Neuronal stem cell (in vitro differentiated cells): ENCODE measurements at regions not wholly inside any gene's neighbourhood (a gene's known extent, or its start where the extent isn't known, plus 50 kb on each side); places are given as distances from the start of the nearest gene placed in this dataset.

Experiments
- DNase-seq: peaks from one replicate; pipeline ENCODE4 v3.0.0-alpha.2; 2013; ENCODE audit warnings: low spot score
- H2AFZ ChIP-seq: one replicate; pipeline ENCODE4 v1.6.1; 2013; ENCODE audit warnings: mild to moderate bottlenecking, low read length, inconsistent platforms
- H2AK5ac ChIP-seq: 2 replicates; pipeline ENCODE4 v1.6.1; 2013; ENCODE audit warnings: low read depth, mild to moderate bottlenecking, inconsistent platforms, low read length, moderate library complexity, mixed read lengths
- H2BK120ac ChIP-seq: 2 replicates; pipeline ENCODE4 v1.6.1; 2013; ENCODE audit warnings: low read depth, mild to moderate bottlenecking, inconsistent platforms, low read length, moderate library complexity, mixed read lengths
- H2BK12ac ChIP-seq: one replicate; pipeline ENCODE4 v1.6.1; 2013; ENCODE audit warnings: low read length, inconsistent platforms
- H2BK15ac ChIP-seq: 2 replicates; pipeline ENCODE4 v1.6.1; 2013; ENCODE audit warnings: mild to moderate bottlenecking, low read length, inconsistent platforms, mixed read lengths
- H2BK5ac ChIP-seq: one replicate; pipeline ENCODE4 v1.6.1; 2013; ENCODE audit warnings: inconsistent platforms, mild to moderate bottlenecking, low read length, moderate library complexity
- H3K14ac ChIP-seq: one replicate; pipeline ENCODE4 v1.6.1; 2013; ENCODE audit warnings: low read length, inconsistent platforms
- H3K18ac ChIP-seq: 2 replicates; pipeline ENCODE4 v1.6.1; 2013; ENCODE audit warnings: low read length, inconsistent platforms
- H3K23ac ChIP-seq: 2 replicates; pipeline ENCODE4 v1.6.1; 2013; ENCODE audit warnings: low read depth, mild to moderate bottlenecking, mixed read lengths, low read length, inconsistent platforms; ENCODE audit not compliant: poor library complexity
- H3K27ac ChIP-seq: replicated peaks from 3 replicates; pipeline ENCODE4 v1.5.1; 2013; ENCODE audit warnings: low read length, inconsistent platforms
- H3K27me3 ChIP-seq, 3 experiments: 2 replicates each; pipeline ENCODE4 v1.6.1; 2013; ENCODE audit warnings: low read length in 3 of 3, mild to moderate bottlenecking in 2 of 3, inconsistent platforms in 1 of 3, low read depth in 1 of 3, mixed read lengths in 1 of 3, moderate library complexity in 1 of 3; ENCODE audit not compliant: control insufficient read depth in 3 of 3, insufficient read depth in 3 of 3
- H3K36me3 ChIP-seq, 2 donors: replicated peaks in 1 of 2; 2 replicates each; pipeline ENCODE4 v1.6.1; 2013; ENCODE audit warnings: low read length in 2 of 2; ENCODE audit not compliant: control insufficient read depth in 2 of 2, insufficient read depth in 2 of 2
- H3K4ac ChIP-seq: 2 replicates; pipeline ENCODE4 v1.6.1; 2013; ENCODE audit warnings: inconsistent platforms, mild to moderate bottlenecking, low read length, moderate library complexity
- H3K4me1 ChIP-seq, 2 donors: 1 replicate in 1 of 2; 2 replicates in 1 of 2; pipeline ENCODE4 v1.6.1; 2013; ENCODE audit warnings: low read length in 2 of 2, low read depth in 1 of 2; ENCODE audit not compliant: control insufficient read depth in 2 of 2, insufficient read depth in 1 of 2
- H3K4me2 ChIP-seq: one replicate; pipeline ENCODE4 v1.6.1; 2013; ENCODE audit warnings: mild to moderate bottlenecking, low read length, inconsistent platforms; ENCODE audit not compliant: insufficient read depth, poor library complexity, severe bottlenecking
- H3K4me3 ChIP-seq, 2 donors: 2 replicates each; pipeline ENCODE4 v1.5.1; 2013; ENCODE audit warnings: low read length in 2 of 2, mild to moderate bottlenecking in 2 of 2, inconsistent platforms in 1 of 2, moderate library complexity in 1 of 2
- H3K79me1 ChIP-seq: one replicate; pipeline ENCODE4 v1.6.1; 2013; ENCODE audit warnings: low read depth, mild to moderate bottlenecking, inconsistent platforms, low read length, moderate library complexity
- H3K9ac ChIP-seq: one replicate; pipeline ENCODE4 v1.6.1; 2013; ENCODE audit warnings: mild to moderate bottlenecking, low read depth, low read length, inconsistent platforms; ENCODE audit not compliant: poor library complexity
- H3K9me3 ChIP-seq, 2 donors: replicated peaks in 1 of 2; 2 replicates each; pipeline versions ENCODE3 to v1.6.1; 2013; ENCODE audit warnings: low read length in 2 of 2, mild to moderate bottlenecking in 2 of 2, inconsistent platforms in 1 of 2, low read depth in 1 of 2, mixed read lengths in 1 of 2, moderate library complexity in 1 of 2; ENCODE audit not compliant: control insufficient read depth in 2 of 2, insufficient read depth in 1 of 2
- H4K8ac ChIP-seq: one replicate; pipeline ENCODE4 v1.6.1; 2013; ENCODE audit warnings: low read depth, mild to moderate bottlenecking, inconsistent platforms, low read length, moderate library complexity
- H4K91ac ChIP-seq: one replicate; pipeline ENCODE4 v1.6.1; 2013; ENCODE audit warnings: low read length, low read depth, mild to moderate bottlenecking, inconsistent platforms; ENCODE audit not compliant: poor library complexity
- WGBS, 2 donors: extraction: QIAGEN DNeasy Blood & Tissue Kit; methylation state at CpG; one replicate each; pipeline ENCODE4 v1.1.7; 2013; ENCODE audit warnings: missing lambda C conversion rate in 2 of 2, mixed read lengths in 1 of 2; ENCODE audit not compliant: insufficient read length in 2 of 2, insufficient replicate concordance in 1 of 2; ENCODE audit errors: extremely low coverage in 2 of 2; 5-methylcytosine and 5-hydroxymethylcytosine counted together

- no peaks in the 10 kb centered on the region for H3K36me3 ChIP-seq
- peaks cover 2 to 8% of the 10 kb centered on the region in 2 donors for H3K9me3 ChIP-seq
- H3K4ac ChIP-seq = no peak overlapping the region
- no peak overlapping the region for H3K23ac ChIP-seq
- no peak overlapping the region for H4K8ac ChIP-seq
- no peak overlapping the region for H2AFZ ChIP-seq
- no peak overlapping the region for H3K18ac ChIP-seq
- H3K4me2 ChIP-seq = no peak overlapping the region
- no peak overlapping the region for H3K14ac ChIP-seq
- no peak overlapping the region for H2BK5ac ChIP-seq
- H3K27me3 ChIP-seq = peaks cover 0 to 3% (median 0%) of the 10 kb centered on the region in 3 experiments
- H4K91ac ChIP-seq = no peak overlapping the region
- H2BK15ac ChIP-seq = no peak overlapping the region
- H3K4me3 ChIP-seq = no peak overlapping the region
- DNase-seq = no peak
- no peak overlapping the region for H2BK120ac ChIP-seq
- H3K9ac ChIP-seq = no peak overlapping the region
- H3K79me1 ChIP-seq = no peaks in the 10 kb centered on the region
- no peak overlapping the region for H2BK12ac ChIP-seq
- no peak overlapping the region for H3K27ac ChIP-seq
- H2AK5ac ChIP-seq = no peak overlapping the region
- no peaks in the 10 kb centered on the region for H3K4me1 ChIP-seq
Observed at GRCh38 chr4:84341559-84341958, 157.5 kb downstream of the NKX6-1 start.

- Histone ChIP-seq H3K27me3 (peaks cover 0 to 3% (median 0%) of the 10 kb centered on the region in 3 experiments), H2AFZ (no peak overlapping the region), H3K9me3 (peaks cover 2 to 8% of the 10 kb centered on the region in 2 donors), H2BK5ac (no peak overlapping the region), H2AK5ac (no peak overlapping the region), H3K4me1 (no peaks in the 10 kb centered on the region), H4K91ac (no peak overlapping the region), H3K9ac (peak overlapping the region; percentile 50), H3K4me2 (no peak overlapping the region), H2BK12ac (peak overlapping the region; percentile 43), H3K79me1 (no peaks in the 10 kb centered on the region), H4K8ac (no peak overlapping the region), H3K18ac (peak overlapping the region; percentile 59), H3K36me3 (no peaks in the 10 kb centered on the region), H3K4ac (no peak overlapping the region), H3K23ac (peak overlapping the region; percentile 18), H2BK120ac (no peak overlapping the region), H3K4me3 (peak overlapping the region in 1 of 2 donors; percentile 27), H3K14ac (peak overlapping the region; percentile 92), H3K27ac (no peak overlapping the region), H2BK15ac (no peak overlapping the region)
- no CpG with 5 or more reads among the region's 5 CpGs for WGBS, 2 donors
- no peak for DNase-seq
Observed at GRCh38 chr4:84338367-84338766, 160.7 kb downstream of the NKX6-1 start.

- Histone ChIP-seq H4K8ac (no peak overlapping the region), H3K18ac (no peak overlapping the region), H2BK120ac (no peak overlapping the region), H3K27me3 (peaks cover 0 to 3% (median 0%) of the 10 kb centered on the region in 3 experiments), H3K4me3 (no peak overlapping the region), H2AK5ac (no peak overlapping the region), H3K9ac (no peak overlapping the region), H3K4ac (no peak overlapping the region), H2AFZ (no peak overlapping the region), H3K14ac (no peak overlapping the region), H3K79me1 (no peaks in the 10 kb centered on the region), H3K36me3 (no peaks in the 10 kb centered on the region), H2BK15ac (no peak overlapping the region), H3K4me1 (no peaks in the 10 kb centered on the region), H2BK5ac (no peak overlapping the region), H3K23ac (no peak overlapping the region), H3K4me2 (no peak overlapping the region), H3K27ac (no peak overlapping the region), H3K9me3 (peaks cover 0 to 4% of the 10 kb centered on the region in 2 donors), H2BK12ac (no peak overlapping the region), H4K91ac (no peak overlapping the region)
- no peak for DNase-seq
- no CpG with 5 or more reads among the region's 3 CpGs for WGBS, 2 donors
Observed at GRCh38 chr4:84336964-84337705, 162.0 kb downstream of the NKX6-1 start.

- Histone ChIP-seq H3K36me3 (no peaks in the 10 kb centered on the region), H3K27ac (no peak overlapping the region), H3K14ac (no peak overlapping the region), H3K4ac (no peak overlapping the region), H2BK12ac (no peak overlapping the region), H2BK5ac (no peak overlapping the region), H3K9me3 (no peaks in the 10 kb centered on the region), H3K18ac (no peak overlapping the region), H2AFZ (no peak overlapping the region), H3K27me3 (peaks cover 0 to 2% (median 0%) of the 10 kb centered on the region in 3 experiments), H2AK5ac (no peak overlapping the region), H2BK120ac (no peak overlapping the region), H3K4me1 (peaks cover 2 to 7% of the 10 kb centered on the region in 2 donors), H2BK15ac (no peak overlapping the region), H4K8ac (no peak overlapping the region), H3K9ac (no peak overlapping the region), H3K23ac (no peak overlapping the region), H4K91ac (no peak overlapping the region), H3K4me2 (no peak overlapping the region), H3K4me3 (no peak overlapping the region), H3K79me1 (no peaks in the 10 kb centered on the region)
- no peak for DNase-seq
Observed at GRCh38 chr4:84327526-84327925, 171.6 kb downstream of the NKX6-1 start.
